ENCODE measurements at regions not wholly inside any gene's neighbourhood (a gene's known extent, or its start where the extent isn't known, plus 50 kb on each side); places are given as distances from the start of the nearest gene placed in this dataset.
"Not testable (repeated sequence)": the region's sequence is repeated elsewhere in the genome, so short reads cannot be mapped to it uniquely, and the experiment has no call there.

DNA sequence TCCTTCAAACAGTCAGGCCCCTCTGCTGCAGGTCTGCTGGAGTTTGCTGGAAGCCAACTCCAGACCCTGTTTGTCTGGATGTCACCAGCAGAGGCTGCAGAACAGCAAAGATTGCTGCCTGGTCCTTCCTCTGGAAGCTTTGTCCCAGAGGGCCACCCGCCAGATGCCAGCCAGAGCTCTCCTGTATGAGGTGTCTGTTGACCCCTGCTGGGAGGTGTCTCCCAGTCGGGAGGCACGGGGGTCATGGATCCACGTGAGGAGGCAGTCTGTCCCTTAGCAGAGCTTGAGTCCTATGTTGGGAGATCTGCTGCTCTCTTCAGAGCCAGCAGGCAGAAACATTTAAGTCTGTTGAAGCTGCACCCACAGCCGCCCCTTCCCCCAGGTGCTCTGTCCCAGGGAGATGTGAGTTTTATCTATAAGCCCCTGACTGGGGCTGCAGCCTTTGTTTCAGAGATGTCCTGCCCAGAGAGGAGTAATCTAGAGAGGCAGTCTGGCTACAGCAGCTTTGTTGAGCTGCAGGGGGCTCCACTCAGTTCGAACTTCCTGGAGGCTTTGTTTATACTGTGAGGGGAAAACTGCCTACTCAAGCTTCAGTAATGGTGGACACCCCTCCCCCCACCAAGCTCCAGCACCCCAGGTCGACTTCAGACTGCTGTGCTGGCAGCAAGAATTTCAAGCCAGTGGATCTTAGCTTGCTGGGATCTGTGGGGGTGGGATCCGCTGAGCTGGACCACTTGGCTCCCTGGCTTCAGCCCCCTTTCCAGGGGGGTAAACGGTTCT lies 72.1 kb downstream of the OGFRL1 start:
- H3K4me1 Mint-ChIP-seq (ENCODE audit: low read depth); H3K9me3 Mint-ChIP-seq; H3K4me3 Mint-ChIP-seq; H3K27ac Mint-ChIP-seq; H3K27me3 Mint-ChIP-seq (ENCODE audit: low read depth); H3K36me3 Mint-ChIP-seq (ENCODE audit: low read depth): not testable (repeated sequence)

DNA sequence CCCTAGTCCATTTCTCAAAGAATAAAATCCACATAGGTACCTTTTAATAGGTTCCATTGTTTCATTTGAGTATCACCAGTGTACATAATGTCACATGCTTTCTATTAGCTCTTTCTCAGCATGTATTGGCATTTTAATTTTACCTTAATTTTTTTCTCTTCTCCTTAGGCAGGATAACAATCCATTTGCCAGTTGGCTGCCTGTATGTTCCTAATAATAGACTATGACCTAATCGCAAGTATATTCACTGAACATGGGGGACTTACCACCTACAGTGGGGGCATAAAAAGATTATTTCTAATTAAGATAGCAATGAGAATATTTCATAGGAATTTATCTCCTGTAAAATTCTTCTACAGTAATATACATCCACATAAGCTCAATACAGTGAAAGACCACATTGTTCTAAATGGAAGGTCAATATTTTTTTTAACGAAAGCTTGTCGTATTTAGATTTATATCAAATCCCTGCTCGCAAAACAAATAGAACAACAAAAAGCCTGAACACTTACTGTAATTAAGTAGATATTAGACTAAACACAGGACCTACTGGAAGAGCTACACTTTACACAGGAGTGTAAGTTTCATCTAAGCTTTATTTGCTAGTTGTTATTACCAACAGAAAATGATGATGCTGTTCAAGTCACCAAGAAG lies 76.4 kb downstream of the OGFRL1 start:
- H3K9me3 Mint-ChIP-seq = no peaks in the 10 kb centered on the region
- peaks cover 8% of the 10 kb centered on the region for H3K4me1 Mint-ChIP-seq (ENCODE audit: low read depth)
- no peak overlapping the region for H3K27ac Mint-ChIP-seq
- H3K36me3 Mint-ChIP-seq (ENCODE audit: low read depth) = no peaks in the 10 kb centered on the region
- H3K27me3 Mint-ChIP-seq (ENCODE audit: low read depth) = peaks cover 2% of the 10 kb centered on the region
- H3K4me3 Mint-ChIP-seq = no peak overlapping the region

DNA sequence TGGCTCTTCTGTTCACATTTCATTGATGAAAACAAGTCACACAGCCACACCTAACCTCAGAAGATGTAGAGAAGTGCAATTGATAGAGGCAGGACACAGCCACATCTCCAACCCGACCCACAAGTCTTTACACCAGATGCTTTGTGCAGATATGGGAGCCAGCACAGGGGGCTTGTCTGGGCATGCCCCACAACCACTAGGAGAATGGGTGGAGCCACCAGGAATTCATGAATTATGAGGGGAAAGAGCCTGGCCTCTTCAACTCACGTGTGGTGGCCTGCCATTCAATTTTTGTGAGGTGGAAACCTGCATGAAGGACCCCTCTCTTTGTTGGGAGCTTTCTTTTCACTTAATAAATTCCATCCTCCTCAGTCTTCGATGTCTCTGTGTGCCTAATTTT lies 79.1 kb downstream of the OGFRL1 start:
- H3K4me1 Mint-ChIP-seq (ENCODE audit: low read depth) = peaks cover 8% of the 10 kb centered on the region
- H3K4me3 Mint-ChIP-seq = no peak overlapping the region
- H3K27me3 Mint-ChIP-seq (ENCODE audit: low read depth) = no peaks in the 10 kb centered on the region
- H3K9me3 Mint-ChIP-seq = no peaks in the 10 kb centered on the region
- no peak overlapping the region for H3K27ac Mint-ChIP-seq
- H3K36me3 Mint-ChIP-seq (ENCODE audit: low read depth) = no peaks in the 10 kb centered on the region

DNA sequence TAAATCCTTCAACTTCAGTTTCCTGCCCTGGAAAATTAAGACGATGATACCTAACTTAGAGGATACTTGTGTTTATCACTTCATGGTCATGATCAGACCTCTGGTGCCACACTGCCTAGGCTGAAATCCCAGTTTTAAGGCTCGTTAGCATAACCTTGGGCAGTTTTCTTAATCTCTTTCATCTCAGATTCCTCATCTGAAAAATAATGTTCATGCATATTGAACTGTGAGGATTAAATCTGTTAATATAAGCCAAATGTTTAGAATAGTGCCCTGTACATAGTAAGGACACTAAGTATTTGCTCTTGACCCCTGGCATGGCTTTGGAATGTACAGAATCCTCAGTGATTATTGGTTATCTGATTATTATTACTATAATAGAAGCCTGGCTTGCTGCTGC lies 79.7 kb downstream of the OGFRL1 start:
- Mint-ChIP-seq H3K27me3 (ENCODE audit: low read depth) (no peaks in the 10 kb centered on the region), H3K9me3 (no peaks in the 10 kb centered on the region), H3K4me1 (ENCODE audit: low read depth) (peaks cover 8% of the 10 kb centered on the region), H3K27ac (no peak overlapping the region), H3K36me3 (ENCODE audit: low read depth) (no peaks in the 10 kb centered on the region), H3K4me3 (no peak overlapping the region)

DNA sequence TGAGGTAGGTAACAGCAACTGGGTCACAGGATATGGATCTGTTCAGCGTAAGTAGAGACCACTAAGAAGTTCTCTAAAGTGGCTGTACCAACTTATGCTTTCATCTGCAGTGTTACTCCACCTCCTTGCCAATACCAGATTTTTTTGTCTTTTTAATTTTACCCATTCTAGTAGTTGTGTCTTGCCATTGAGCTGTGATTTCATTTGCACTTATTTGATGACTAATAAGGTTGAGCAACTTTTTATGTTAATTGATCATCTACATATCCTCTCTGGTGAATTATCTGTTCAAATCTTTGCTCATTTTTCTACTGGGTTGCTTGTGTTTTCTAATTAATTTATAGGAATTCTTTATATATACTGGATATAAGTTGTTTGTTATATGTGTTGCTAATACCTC lies 82.9 kb downstream of the OGFRL1 start:
- Mint-ChIP-seq H3K27me3 (ENCODE audit: low read depth) (peaks cover 7% of the 10 kb centered on the region), H3K27ac (no peak overlapping the region), H3K4me1 (ENCODE audit: low read depth) (peaks cover 5% of the 10 kb centered on the region), H3K36me3 (ENCODE audit: low read depth) (no peaks in the 10 kb centered on the region), H3K9me3 (no peaks in the 10 kb centered on the region), H3K4me3 (no peak overlapping the region)

DNA sequence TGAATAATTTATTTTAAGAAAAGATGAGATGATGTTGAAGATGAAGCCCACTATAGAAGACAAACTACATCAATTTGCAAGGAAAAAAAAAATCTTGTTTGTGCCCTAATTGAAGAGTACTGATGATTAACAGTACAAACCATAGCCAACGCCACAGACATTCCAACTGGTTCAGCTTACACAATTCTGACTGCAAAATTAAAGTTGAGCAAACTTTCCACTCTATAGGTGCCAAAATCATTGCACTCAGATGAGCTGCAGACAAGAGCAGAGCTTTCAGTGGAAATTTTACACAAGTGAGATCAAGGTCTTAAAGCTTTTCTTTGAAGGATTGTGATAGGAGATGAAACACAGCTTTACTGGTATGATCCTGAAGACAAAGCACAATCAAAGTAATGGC lies 85.3 kb downstream of the OGFRL1 start:
- Mint-ChIP-seq H3K4me3 (no peak overlapping the region), H3K27me3 (ENCODE audit: low read depth) (peaks cover 7% of the 10 kb centered on the region), H3K27ac (no peak overlapping the region), H3K9me3 (no peaks in the 10 kb centered on the region), H3K4me1 (ENCODE audit: low read depth) (no peaks in the 10 kb centered on the region), H3K36me3 (ENCODE audit: low read depth) (no peaks in the 10 kb centered on the region)

DNA sequence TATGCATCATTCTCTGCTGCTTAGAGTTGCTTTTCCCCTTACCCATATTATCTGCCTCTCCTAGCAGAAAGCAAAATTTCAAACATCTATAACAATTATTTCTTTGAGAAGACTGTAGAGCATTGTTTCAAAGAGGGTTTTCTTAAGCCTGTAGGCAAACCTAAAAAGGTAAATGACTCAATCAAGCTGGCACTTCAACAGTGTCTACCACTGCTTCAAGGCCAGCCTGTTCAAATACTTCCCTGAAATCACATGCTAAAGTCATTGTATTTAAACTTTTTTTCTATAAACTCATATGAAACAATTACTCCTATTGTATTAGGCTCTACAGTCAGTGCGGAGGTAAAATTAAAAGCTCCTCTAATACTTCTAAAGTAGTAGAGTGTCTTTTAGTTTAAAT lies 87.1 kb downstream of the OGFRL1 start:
- no peaks in the 10 kb centered on the region for H3K4me1 Mint-ChIP-seq (ENCODE audit: low read depth)
- H3K27ac Mint-ChIP-seq = no peak overlapping the region
- peaks cover 7% of the 10 kb centered on the region for H3K27me3 Mint-ChIP-seq (ENCODE audit: low read depth)
- no peaks in the 10 kb centered on the region for H3K36me3 Mint-ChIP-seq (ENCODE audit: low read depth)
- no peak overlapping the region for H3K4me3 Mint-ChIP-seq
- H3K9me3 Mint-ChIP-seq = no peaks in the 10 kb centered on the region

DNA sequence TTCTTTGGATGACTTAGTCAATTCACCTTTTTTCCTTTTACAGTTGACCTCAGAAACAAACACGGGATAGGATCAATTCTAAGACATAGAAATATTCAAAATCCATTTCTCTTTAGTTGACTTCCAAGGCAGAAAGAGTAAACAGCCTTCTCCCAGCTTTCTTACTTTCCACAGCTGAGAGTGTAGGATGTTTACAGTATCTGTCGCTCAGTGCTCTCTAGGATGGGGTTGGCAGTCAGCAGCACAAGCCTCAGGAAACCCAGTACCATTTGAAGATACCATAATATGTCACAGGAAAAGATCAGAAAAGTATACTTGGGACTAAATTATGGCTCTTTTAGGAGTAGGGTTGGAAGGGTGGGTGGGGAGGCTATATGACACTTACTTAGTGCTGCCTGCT lies 88.2 kb downstream of the OGFRL1 start:
- no peak overlapping the region for H3K4me3 Mint-ChIP-seq
- no peaks in the 10 kb centered on the region for H3K9me3 Mint-ChIP-seq
- no peaks in the 10 kb centered on the region for H3K4me1 Mint-ChIP-seq (ENCODE audit: low read depth)
- peaks cover 7% of the 10 kb centered on the region for H3K27me3 Mint-ChIP-seq (ENCODE audit: low read depth)
- H3K27ac Mint-ChIP-seq = no peak overlapping the region
- H3K36me3 Mint-ChIP-seq (ENCODE audit: low read depth) = no peaks in the 10 kb centered on the region

DNA sequence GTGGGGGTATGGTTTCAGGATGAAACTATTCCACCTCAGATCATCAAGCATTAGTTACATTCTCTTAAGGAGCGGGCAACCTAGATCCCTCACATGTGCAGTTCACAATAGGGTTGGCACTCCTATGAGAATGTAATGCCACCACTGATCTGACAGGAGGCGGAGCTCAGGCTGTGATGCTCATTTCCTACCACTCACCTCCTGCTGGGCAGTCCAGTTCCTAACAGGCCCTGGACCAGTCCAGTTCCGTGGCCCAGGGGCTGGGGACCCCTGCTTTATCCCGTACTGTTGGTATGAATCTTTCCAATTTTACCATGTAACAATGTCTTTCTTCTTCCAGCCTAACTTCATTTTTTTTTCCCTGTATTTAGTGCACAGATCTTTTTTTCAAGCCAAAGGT lies 94.9 kb downstream of the OGFRL1 start:
- H3K27ac Mint-ChIP-seq = no peak overlapping the region
- no peak overlapping the region for H3K4me3 Mint-ChIP-seq
- H3K27me3 Mint-ChIP-seq (ENCODE audit: low read depth) = no peaks in the 10 kb centered on the region
- H3K9me3 Mint-ChIP-seq = no peaks in the 10 kb centered on the region
- no peaks in the 10 kb centered on the region for H3K4me1 Mint-ChIP-seq (ENCODE audit: low read depth)
- no peaks in the 10 kb centered on the region for H3K36me3 Mint-ChIP-seq (ENCODE audit: low read depth)

DNA sequence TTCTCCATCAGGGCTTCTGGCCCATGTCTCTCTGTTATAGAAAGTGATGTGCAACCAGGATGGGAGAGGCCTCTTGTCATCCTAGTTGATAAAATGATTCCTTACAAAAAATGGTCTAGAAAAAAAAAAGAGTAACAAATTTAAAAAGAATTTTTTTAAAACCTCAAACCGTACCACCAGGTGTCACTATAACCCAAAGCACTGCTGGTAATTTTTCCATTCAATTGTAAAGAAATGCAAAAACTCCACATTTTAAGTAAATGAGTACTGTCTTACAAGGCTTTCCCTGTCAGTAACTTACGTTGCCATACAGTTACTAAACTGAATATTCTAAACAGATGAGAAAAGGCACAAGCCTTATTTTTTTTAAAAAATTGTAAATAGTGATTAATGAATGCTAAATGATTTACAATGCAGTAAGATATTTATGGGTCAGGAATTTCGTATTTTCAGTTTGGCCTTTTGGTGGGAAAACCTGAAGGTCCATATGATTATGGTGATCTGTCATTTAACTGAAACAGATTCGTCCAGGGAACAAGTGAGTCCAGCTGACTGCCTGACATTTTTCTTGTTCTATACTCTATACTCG lies 95.4 kb downstream of the OGFRL1 start:
- H3K27ac Mint-ChIP-seq = no peak overlapping the region
- H3K4me3 Mint-ChIP-seq = no peak overlapping the region
- no peaks in the 10 kb centered on the region for H3K36me3 Mint-ChIP-seq (ENCODE audit: low read depth)
- no peaks in the 10 kb centered on the region for H3K9me3 Mint-ChIP-seq
- H3K4me1 Mint-ChIP-seq (ENCODE audit: low read depth) = no peaks in the 10 kb centered on the region
- no peaks in the 10 kb centered on the region for H3K27me3 Mint-ChIP-seq (ENCODE audit: low read depth)

DNA sequence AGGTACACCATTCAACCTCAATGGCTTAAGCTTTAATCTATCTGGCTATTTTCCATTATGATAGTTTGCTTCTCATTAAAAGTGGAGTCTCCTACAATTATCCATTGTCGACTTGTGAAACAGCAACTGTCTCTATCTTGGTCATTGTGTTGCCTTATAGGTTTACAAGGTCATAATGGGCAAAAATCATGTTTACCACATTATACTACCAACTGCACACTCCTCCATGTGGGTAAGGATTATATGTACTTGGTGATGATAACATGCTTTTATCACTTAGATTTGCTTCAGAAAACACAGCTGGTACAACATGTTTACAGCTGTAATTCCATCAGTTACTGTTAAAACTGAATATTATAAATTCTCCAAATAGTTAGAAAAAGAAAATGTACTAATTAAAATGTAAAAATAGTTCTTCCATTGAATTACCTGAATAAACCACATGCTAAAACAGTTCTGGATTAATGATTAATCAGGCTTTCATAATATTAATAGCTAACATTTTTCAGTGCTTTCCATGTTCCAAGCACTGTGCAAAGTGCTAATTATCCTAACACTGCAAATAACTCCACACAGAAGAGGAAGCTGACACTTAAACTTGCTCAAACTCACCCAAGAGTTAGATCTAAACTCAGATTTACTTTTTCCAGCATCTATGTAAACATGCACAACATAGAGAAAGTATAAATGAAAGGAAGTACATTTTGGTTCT lies 96.7 kb downstream of the OGFRL1 start:
- no peak overlapping the region for H3K4me3 Mint-ChIP-seq
- H3K9me3 Mint-ChIP-seq = no peaks in the 10 kb centered on the region
- no peak overlapping the region for H3K27ac Mint-ChIP-seq
- H3K4me1 Mint-ChIP-seq (ENCODE audit: low read depth) = no peaks in the 10 kb centered on the region
- no peaks in the 10 kb centered on the region for H3K36me3 Mint-ChIP-seq (ENCODE audit: low read depth)
- H3K27me3 Mint-ChIP-seq (ENCODE audit: low read depth) = no peaks in the 10 kb centered on the region

DNA sequence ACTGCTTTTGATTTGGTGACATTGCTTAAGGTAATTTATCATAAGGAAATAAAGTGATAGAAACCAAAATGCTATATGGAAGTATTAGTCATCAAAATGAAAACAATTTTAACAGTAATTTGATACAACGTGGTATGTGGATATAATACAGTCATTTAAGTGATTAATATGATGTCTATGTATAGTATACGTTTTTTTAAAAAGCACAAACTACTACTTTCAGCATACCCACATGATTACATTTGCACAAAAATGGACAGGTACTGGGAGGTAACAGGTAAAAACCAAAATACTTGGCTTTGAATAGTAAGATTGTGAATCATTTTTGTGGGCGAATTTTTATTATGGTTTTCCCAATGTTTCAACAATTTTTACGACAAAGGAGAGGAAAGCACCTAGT lies 97.6 kb downstream of the OGFRL1 start:
- H3K4me3 Mint-ChIP-seq = no peak overlapping the region
- H3K9me3 Mint-ChIP-seq = no peaks in the 10 kb centered on the region
- no peaks in the 10 kb centered on the region for H3K4me1 Mint-ChIP-seq (ENCODE audit: low read depth)
- no peaks in the 10 kb centered on the region for H3K27me3 Mint-ChIP-seq (ENCODE audit: low read depth)
- no peaks in the 10 kb centered on the region for H3K36me3 Mint-ChIP-seq (ENCODE audit: low read depth)
- no peak overlapping the region for H3K27ac Mint-ChIP-seq

DNA sequence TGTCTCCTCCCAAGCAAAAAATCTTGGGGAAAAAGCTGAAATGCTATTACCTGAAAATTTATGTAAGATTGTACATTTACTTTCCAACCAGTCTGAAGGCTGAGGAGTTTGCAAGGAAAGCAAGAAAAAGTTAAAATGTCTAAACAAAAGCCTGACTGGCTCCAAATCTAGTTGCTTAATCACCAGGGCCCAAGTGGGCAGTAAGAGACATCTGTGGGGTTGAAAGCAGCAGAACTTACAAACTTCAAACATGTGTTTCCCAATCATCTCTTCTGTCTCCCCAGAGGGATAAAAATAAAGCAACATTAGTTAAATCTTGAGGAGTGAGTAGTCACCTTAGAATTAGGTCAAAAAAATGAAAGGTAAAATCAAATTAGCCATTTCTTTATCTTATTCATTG lies 98.6 kb downstream of the OGFRL1 start:
- H3K9me3 Mint-ChIP-seq = no peaks in the 10 kb centered on the region
- peaks cover 6% of the 10 kb centered on the region for H3K27me3 Mint-ChIP-seq (ENCODE audit: low read depth)
- H3K4me3 Mint-ChIP-seq = no peak overlapping the region
- no peaks in the 10 kb centered on the region for H3K4me1 Mint-ChIP-seq (ENCODE audit: low read depth)
- H3K27ac Mint-ChIP-seq = no peak overlapping the region
- no peaks in the 10 kb centered on the region for H3K36me3 Mint-ChIP-seq (ENCODE audit: low read depth)

DNA sequence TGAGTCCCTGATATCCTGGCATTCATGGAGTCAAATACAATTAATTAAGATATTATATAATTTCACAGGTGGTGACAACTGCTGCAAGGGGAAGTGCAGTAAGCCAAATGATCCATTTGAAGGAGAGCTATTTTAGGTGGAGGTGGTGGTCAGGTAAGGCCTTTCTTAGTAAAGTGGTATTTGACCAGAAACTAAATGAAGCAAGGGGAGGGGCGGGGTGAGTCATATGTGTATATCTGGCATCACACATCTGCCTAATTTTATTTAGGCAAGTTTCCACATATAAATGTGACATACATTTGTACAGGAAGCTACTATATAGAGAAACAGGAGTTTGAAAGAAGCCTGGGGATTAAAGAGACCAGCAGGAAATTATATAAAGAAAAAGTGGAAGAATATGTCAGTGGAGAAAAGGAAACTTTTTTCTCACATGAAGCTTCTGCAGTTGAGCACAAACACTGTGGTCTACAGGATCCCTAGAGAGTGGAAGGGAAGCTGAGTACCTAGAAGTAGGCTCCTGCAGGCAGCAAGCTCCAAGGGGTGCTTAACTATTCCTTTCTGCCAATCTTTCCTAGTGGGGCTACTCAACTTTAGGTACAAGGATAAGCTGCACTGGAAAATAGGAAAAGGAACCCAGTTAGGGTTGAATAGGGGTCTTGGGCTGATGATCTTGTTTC lies 99.6 kb downstream of the OGFRL1 start:
- no peak overlapping the region for H3K4me3 Mint-ChIP-seq
- no peaks in the 10 kb centered on the region for H3K4me1 Mint-ChIP-seq (ENCODE audit: low read depth)
- no peak overlapping the region for H3K27ac Mint-ChIP-seq
- H3K9me3 Mint-ChIP-seq = no peaks in the 10 kb centered on the region
- H3K36me3 Mint-ChIP-seq (ENCODE audit: low read depth) = no peaks in the 10 kb centered on the region
- peaks cover 7% of the 10 kb centered on the region for H3K27me3 Mint-ChIP-seq (ENCODE audit: low read depth)
